GM23338 (cell line): ENCODE measurements at regions not wholly inside any gene's neighbourhood (a gene's known extent, or its start where the extent isn't known, plus 50 kb on each side); places are given as distances from the start of the nearest gene placed in this dataset.

Source experiments
- ATAC-seq: fragments of 200-7000 bp; cut with Tn5 transposase; 3 replicates; pipeline ENCODE4 v1.9.1; 2020
- DNase-seq: peaks from one replicate; pipeline ENCODE4 v3.0.0-alpha.2; 2015; ENCODE audit warnings: low spot score
- H2AFZ ChIP-seq: fragments of 200-600 bp; sonication (generic); 2 replicates; pipeline ENCODE4 v1.8.0; 2016; ENCODE audit warnings: antibody characterized with exemption, mild to moderate bottlenecking, moderate library complexity
- H3F3A ChIP-seq: fragments of 200-600 bp; sonication (generic); replicated peaks from 2 replicates; pipeline ENCODE4 v1.8.0; 2017; ENCODE audit warnings: antibody characterized with exemption, mixed run types, low read depth
- H3K27ac ChIP-seq: fragments of 200-600 bp; sonication (generic); 2 replicates; pipeline ENCODE4 v1.6.1; 2016; ENCODE audit warnings: low read depth
- H3K27me3 ChIP-seq: fragments of 200-600 bp; sonication (generic); 2 replicates; pipeline ENCODE4 v1.8.0; 2016; ENCODE audit warnings: mild to moderate bottlenecking, mixed run types, moderate library complexity; ENCODE audit not compliant: insufficient read depth
- H3K36me3 ChIP-seq: fragments of 200-600 bp; sonication (generic); 2 replicates; pipeline ENCODE4 v1.8.0; 2016; ENCODE audit warnings: mild to moderate bottlenecking; ENCODE audit not compliant: insufficient read depth
- H3K4me1 ChIP-seq: fragments of 200-600 bp; sonication (generic); 2 replicates; pipeline ENCODE4 v1.8.0; 2016; ENCODE audit warnings: mild to moderate bottlenecking, moderate library complexity; ENCODE audit not compliant: insufficient read depth
- H3K4me2 ChIP-seq: fragments of 200-600 bp; sonication (generic); 2 replicates; pipeline ENCODE4 v1.7.1; 2017; ENCODE audit warnings: mixed run types
- H3K4me3 ChIP-seq: fragments of 200-600 bp; sonication (generic); 2 replicates; pipeline ENCODE4 v1.6.1; 2016; ENCODE audit warnings: mixed run types
- H3K79me2 ChIP-seq: fragments of 200-600 bp; sonication (generic); replicated peaks from 2 replicates; pipeline ENCODE4 v1.8.0; 2017; ENCODE audit warnings: mild to moderate bottlenecking; ENCODE audit not compliant: insufficient read depth
- H3K9me2 ChIP-seq: fragments of 200-600 bp; sonication (generic); 2 replicates; pipeline ENCODE4 v1.8.0; 2017; ENCODE audit not compliant: insufficient read depth
- H4K20me1 ChIP-seq: fragments of 200-600 bp; sonication (generic); replicated peaks from 2 replicates; pipeline ENCODE4 v1.8.0; 2017; ENCODE audit warnings: mild to moderate bottlenecking; ENCODE audit not compliant: insufficient read depth
- H3K27ac Mint-ChIP-seq: 2 replicates; pipeline ENCODE4 v1.8.0; 2020; ENCODE audit warnings: inconsistent platforms, mild to moderate bottlenecking, moderate library complexity, mixed read lengths
- H3K27me3 Mint-ChIP-seq: 3 replicates; pipeline ENCODE4 v1.8.0; 2022; ENCODE audit warnings: low read depth, mild to moderate bottlenecking, moderate library complexity, mixed read lengths, inconsistent platforms; ENCODE audit not compliant: insufficient read depth, poor library complexity
- H3K36me3 Mint-ChIP-seq: 3 replicates; pipeline ENCODE4 v1.8.0; 2021; ENCODE audit warnings: low read depth, mild to moderate bottlenecking, inconsistent platforms, moderate library complexity, mixed read lengths
- H3K4me1 Mint-ChIP-seq: 3 replicates; pipeline ENCODE4 v1.8.0; 2020; ENCODE audit warnings: mild to moderate bottlenecking, inconsistent platforms, mixed read lengths
- H3K4me3 Mint-ChIP-seq: 3 replicates; pipeline ENCODE4 v1.8.0; 2021; ENCODE audit warnings: moderate library complexity, mild to moderate bottlenecking, inconsistent platforms, mixed read lengths
- H3K9me3 Mint-ChIP-seq: 3 replicates; pipeline ENCODE4 v1.8.0; 2020; ENCODE audit warnings: moderate library complexity, mild to moderate bottlenecking, inconsistent platforms, mixed read lengths
- ETS1 ChIP-seq: IDR thresholded peaks from 2 replicates; pipeline ENCODE4 v1.6.1; 2016; ENCODE audit warnings: antibody characterized with exemption
- EZH2phosphoT487 ChIP-seq: fragments of 200-600 bp; sonication (generic); IDR thresholded peaks from one replicate; pipeline ENCODE4 v1.8.1; 2018; ENCODE audit warnings: antibody characterized with exemption; ENCODE audit not compliant: unreplicated experiment
- JUNB ChIP-seq: IDR thresholded peaks from one replicate; pipeline ENCODE4 v1.6.1; 2016; ENCODE audit warnings: antibody characterized with exemption; ENCODE audit not compliant: unreplicated experiment
- POLR2AphosphoS5 ChIP-seq: IDR thresholded peaks from 2 replicates; pipeline ENCODE4 v1.6.1; 2016; ENCODE audit warnings: antibody characterized with exemption, low read depth
- STAT1 ChIP-seq: IDR thresholded peaks from one replicate; pipeline ENCODE4 v1.6.1; 2016; ENCODE audit warnings: antibody characterized with exemption; ENCODE audit not compliant: unreplicated experiment
- ZNF114 ChIP-seq: fragments of 250-450 bp; sonication (Bioruptor Pico); IDR thresholded peaks from 2 replicates; pipeline ENCODE4 v1.5.0; 2020; ENCODE audit warnings: mild to moderate bottlenecking, moderate library complexity
- TF ChIP-seq, protein P1 (sequence below): IDR thresholded peaks from one replicate; pipeline ENCODE4 v1.6.1; 2018; ENCODE audit warnings: antibody characterized with exemption; ENCODE audit not compliant: unreplicated experiment

GRCh38 chr9:22331533-22331932, 115.1 kb upstream of the DMRTA1 start:
- no peaks in the 10 kb centered on the region for H3K4me1 Mint-ChIP-seq
- H3F3A ChIP-seq = no peaks in the 10 kb centered on the region
- H3K4me2 ChIP-seq = no peak overlapping the region
- H3K27me3 ChIP-seq = no peaks in the 10 kb centered on the region
- H3K36me3 ChIP-seq = no peaks in the 10 kb centered on the region
- no peaks in the 10 kb centered on the region for H3K4me1 ChIP-seq
- no peak for DNase-seq
- H3K79me2 ChIP-seq = no peaks in the 10 kb centered on the region
- H3K9me2 ChIP-seq = no peaks in the 10 kb centered on the region
- H3K36me3 Mint-ChIP-seq = no peaks in the 10 kb centered on the region
- H2AFZ ChIP-seq = no peak overlapping the region
- no peak overlapping the region for H3K27ac Mint-ChIP-seq
- no peak for ATAC-seq
- H3K4me3 ChIP-seq = no peak overlapping the region
- H4K20me1 ChIP-seq = no peaks in the 10 kb centered on the region
- TF ChIP-seq ZNF114 (CRISPR knock-in tag) (no peak), POLR2AphosphoS5 (no peak), EZH2phosphoT487 (no peak), JUNB (no peak), ETS1 (no peak)
- TF ChIP-seq, protein P1, sequence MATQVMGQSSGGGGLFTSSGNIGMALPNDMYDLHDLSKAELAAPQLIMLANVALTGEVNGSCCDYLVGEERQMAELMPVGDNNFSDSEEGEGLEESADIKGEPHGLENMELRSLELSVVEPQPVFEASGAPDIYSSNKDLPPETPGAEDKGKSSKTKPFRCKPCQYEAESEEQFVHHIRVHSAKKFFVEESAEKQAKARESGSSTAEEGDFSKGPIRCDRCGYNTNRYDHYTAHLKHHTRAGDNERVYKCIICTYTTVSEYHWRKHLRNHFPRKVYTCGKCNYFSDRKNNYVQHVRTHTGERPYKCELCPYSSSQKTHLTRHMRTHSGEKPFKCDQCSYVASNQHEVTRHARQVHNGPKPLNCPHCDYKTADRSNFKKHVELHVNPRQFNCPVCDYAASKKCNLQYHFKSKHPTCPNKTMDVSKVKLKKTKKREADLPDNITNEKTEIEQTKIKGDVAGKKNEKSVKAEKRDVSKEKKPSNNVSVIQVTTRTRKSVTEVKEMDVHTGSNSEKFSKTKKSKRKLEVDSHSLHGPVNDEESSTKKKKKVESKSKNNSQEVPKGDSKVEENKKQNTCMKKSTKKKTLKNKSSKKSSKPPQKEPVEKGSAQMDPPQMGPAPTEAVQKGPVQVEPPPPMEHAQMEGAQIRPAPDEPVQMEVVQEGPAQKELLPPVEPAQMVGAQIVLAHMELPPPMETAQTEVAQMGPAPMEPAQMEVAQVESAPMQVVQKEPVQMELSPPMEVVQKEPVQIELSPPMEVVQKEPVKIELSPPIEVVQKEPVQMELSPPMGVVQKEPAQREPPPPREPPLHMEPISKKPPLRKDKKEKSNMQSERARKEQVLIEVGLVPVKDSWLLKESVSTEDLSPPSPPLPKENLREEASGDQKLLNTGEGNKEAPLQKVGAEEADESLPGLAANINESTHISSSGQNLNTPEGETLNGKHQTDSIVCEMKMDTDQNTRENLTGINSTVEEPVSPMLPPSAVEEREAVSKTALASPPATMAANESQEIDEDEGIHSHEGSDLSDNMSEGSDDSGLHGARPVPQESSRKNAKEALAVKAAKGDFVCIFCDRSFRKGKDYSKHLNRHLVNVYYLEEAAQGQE = no peak
- H3K27ac ChIP-seq = no peak overlapping the region
- no peak overlapping the region for H3K4me3 Mint-ChIP-seq
- no peaks in the 10 kb centered on the region for H3K27me3 Mint-ChIP-seq
- peaks cover 3% of the 10 kb centered on the region; the same call in 2 of the 3 replicates for H3K9me3 Mint-ChIP-seq

DNA sequence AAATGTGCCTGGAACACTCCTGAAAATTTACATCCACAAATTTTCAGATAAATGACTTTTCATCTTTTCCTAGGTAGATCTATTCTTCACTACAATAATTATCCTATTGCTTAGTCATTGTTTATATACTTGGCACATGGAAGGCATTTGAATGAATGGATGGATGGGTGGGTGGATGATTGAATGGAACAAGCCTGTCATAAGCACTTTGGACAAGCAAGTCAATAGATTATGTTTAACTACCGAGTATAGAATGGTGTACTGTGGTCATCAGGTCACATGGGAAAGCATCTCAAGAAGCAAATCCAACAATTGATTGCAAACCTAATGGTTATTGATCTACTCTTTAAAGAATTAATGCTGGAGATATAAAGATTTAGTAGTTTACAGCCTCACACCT, 114.4 kb upstream of the DMRTA1 start:
- H3K27me3 ChIP-seq = no peaks in the 10 kb centered on the region
- no peaks in the 10 kb centered on the region for H3K27me3 Mint-ChIP-seq
- TF ChIP-seq JUNB = no peak
- no peaks in the 10 kb centered on the region for H3K36me3 ChIP-seq
- H3K27ac Mint-ChIP-seq = no peak overlapping the region
- H3K79me2 ChIP-seq = no peaks in the 10 kb centered on the region
- no peaks in the 10 kb centered on the region for H3K4me1 ChIP-seq
- H3K9me3 Mint-ChIP-seq = peaks cover 3% of the 10 kb centered on the region; the same call in 2 of the 3 replicates
- H3K27ac ChIP-seq = no peak overlapping the region
- ATAC-seq (no peak), DNase-seq (no peak)
- H3K4me1 Mint-ChIP-seq = no peaks in the 10 kb centered on the region
- H3K4me3 ChIP-seq = no peak overlapping the region
- H3K9me2 ChIP-seq = no peaks in the 10 kb centered on the region
- no peak overlapping the region for H2AFZ ChIP-seq
- no peaks in the 10 kb centered on the region for H3F3A ChIP-seq
- no peak overlapping the region for H3K4me3 Mint-ChIP-seq
- no peak overlapping the region for H3K4me2 ChIP-seq
- H3K36me3 Mint-ChIP-seq = no peaks in the 10 kb centered on the region
- no peaks in the 10 kb centered on the region for H4K20me1 ChIP-seq

GRCh38 chr9:22337261-22337660, 109.4 kb upstream of the DMRTA1 start:
- no peak for ATAC-seq
- DNase-seq = no peak
- no peaks in the 10 kb centered on the region for H3K27me3 ChIP-seq
- TF ChIP-seq POLR2AphosphoS5 (no peak), ETS1 (no peak), STAT1 (no peak)
- no peaks in the 10 kb centered on the region for H4K20me1 ChIP-seq
- no peaks in the 10 kb centered on the region for H3F3A ChIP-seq
- Mint-ChIP-seq H3K27ac (no peak overlapping the region), H3K9me3 (no peaks in the 10 kb centered on the region; the same call in 2 of the 3 replicates), H3K36me3 (no peaks in the 10 kb centered on the region), H3K27me3 (no peaks in the 10 kb centered on the region), H3K4me3 (no peak overlapping the region), H3K4me1 (no peaks in the 10 kb centered on the region)
- H3K4me3 ChIP-seq = no peak overlapping the region
- no peak overlapping the region for H3K27ac ChIP-seq
- H3K9me2 ChIP-seq = no peaks in the 10 kb centered on the region; the same call in 1 of the 2 replicates
- H3K79me2 ChIP-seq = no peaks in the 10 kb centered on the region
- H2AFZ ChIP-seq = no peak overlapping the region
- H3K4me2 ChIP-seq = no peak overlapping the region
- H3K36me3 ChIP-seq = no peaks in the 10 kb centered on the region
- no peaks in the 10 kb centered on the region for H3K4me1 ChIP-seq
